GM12892 (cell line): ENCODE measurements at regions not wholly inside any gene's neighbourhood (a gene's known extent, or its start where the extent isn't known, plus 50 kb on each side); places are given as distances from the start of the nearest gene placed in this dataset.

ENCODE experiments used
- POLR2AphosphoS5 ChIP-seq: IDR thresholded peaks from 2 replicates; pipeline ENCODE4 v1.6.1; 2011; ENCODE audit warnings: low read depth, low read length, control low read depth
- TAF1 ChIP-seq: IDR thresholded peaks from 2 replicates; pipeline ENCODE4 v1.6.1; 2011; ENCODE audit warnings: low read depth, mild to moderate bottlenecking, control low read depth, low read length, borderline replicate concordance

DNA sequence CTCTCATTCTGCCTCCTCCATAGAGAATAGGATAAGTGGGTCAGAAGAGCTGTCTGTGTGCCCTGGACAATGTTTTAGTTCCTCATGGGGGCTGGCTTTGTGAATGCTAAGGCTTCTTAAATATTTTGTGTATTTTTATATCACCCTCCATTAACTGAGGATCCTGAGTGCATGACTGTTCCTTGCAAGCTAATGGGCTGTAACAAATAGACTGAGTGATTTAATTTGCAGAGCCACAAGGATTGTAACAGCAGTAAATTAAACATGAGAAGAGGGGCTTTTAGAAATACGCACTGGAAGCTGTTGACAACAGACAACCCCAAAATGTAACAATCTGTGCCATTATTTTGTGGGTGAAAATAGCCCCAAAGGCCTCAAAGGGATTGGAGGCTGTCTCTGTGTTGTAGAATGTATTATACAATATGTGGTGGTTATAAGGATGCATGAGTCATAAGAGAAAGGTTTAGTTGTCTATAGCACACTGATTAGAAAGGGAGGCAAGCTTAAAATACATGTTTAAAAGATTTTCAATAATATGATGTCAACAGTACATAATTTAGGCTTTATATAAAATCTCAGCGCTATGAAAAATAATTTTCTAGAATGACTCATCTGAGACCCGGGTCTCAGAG lies 152.7 kb upstream of the ACTBL2 start:
- TF ChIP-seq POLR2AphosphoS5 = no peak
- TF ChIP-seq TAF1 = no peak
